SW 1271 (cell line): ENCODE measurements at regions not wholly inside any gene's neighbourhood (a gene's known extent, or its start where the extent isn't known, plus 50 kb on each side); places are given as distances from the start of the nearest gene placed in this dataset.
"Not testable (repeated sequence)": the region's sequence is repeated elsewhere in the genome, so short reads cannot be mapped to it uniquely, and the experiment has no call there.

Experiments used
- DNase-seq, 2 experiments: peaks; one replicate each; lab custom pipeline; 2025; lab: John Stamatoyannopoulos, UW

DNA sequence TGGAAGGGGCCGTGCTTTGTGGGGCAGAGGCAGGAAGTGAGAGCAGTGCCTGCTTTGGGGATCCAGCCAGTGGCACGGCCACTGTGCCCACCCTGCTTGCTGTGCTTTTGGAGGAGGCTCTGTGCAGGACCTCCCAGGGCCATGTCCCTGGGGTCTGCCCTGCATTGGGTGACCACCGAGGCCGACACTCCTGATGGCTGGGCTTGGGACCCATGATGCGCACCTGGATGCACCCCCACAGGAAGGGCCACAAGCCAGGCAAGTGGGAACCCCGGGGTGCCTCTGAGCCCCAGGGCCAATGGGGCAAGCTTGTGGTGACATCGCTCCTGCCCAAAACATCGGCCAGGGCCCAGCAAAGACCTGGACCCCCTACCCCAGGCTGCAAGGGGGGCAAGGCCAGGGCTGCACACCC lies 738.6 kb upstream of the GJE1 start:
- DNase-seq: no peak

- no peak for DNase-seq
Observed at GRCh38 chr6:141393405-141394124, 739.2 kb upstream of the GJE1 start.

DNA sequence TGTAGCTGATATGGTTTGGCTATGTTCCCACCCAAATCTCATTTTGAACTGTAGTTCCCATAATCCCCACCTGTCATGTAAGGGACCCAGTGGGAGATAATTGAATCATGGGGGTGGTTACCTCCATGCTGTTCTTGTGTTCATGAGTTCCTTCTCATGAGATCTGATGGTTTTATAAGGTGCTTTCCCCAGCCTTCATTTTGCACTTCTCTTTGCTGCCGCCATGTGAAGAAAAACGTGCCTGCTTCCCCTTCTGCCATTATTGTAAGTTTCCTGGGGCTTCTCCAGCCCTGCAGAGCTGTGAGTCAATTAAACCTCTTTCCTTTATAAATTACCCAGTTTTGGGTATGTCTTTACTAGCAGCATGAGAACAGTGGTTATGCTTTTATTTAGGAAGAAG lies 741.6 kb upstream of the GJE1 start:
- not testable (repeated sequence) for DNase-seq

DNA sequence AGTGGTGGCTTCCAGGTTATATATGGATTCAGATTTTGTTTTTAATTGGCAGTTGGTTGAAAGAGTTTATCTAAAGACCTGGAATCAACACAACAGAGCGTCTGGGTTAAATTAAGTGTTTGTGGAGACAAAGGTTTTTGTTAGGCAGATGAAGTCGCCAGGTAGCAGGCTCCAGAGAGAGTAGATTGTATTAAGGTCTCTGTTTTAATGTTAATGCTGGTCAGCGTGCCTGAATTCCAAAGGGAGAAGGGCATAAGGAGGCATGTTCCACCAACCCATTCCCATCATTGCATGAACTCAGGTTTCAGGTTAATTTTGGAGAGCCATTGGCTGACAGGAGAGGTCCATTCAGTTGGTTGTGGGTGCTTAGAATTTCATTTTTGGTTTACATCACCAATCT lies 744.1 kb upstream of the GJE1 start:
- no peak for DNase-seq

- no peak for DNase-seq
Observed at GRCh38 chr6:141370438-141370837, 762.3 kb upstream of the GJE1 start.

DNA sequence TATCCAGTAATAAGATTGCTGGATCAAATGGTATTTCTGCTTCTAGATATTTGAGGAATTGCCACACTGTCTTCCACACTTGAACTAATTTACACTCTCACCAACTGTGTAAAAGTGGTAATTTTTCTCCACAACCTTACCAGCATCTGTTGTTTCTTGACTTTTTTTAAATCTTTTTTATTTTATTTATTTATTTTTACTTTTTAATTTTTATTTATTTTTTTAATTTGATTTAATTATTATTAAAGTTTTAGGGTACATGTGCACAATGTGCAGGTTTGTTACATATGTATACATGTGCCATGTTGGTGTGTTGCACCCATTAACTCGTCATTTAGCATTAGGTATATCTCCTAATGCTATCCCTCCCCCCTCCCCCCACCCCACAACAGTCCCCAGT lies 765.9 kb upstream of the GJE1 start:
- DNase-seq: not testable (repeated sequence)

GRCh38 chr6:141364694-141365093 lies 768.0 kb upstream of the GJE1 start:
- no peak for DNase-seq

- no peak for DNase-seq
Observed at GRCh38 chr6:141364232-141364631, 768.5 kb upstream of the GJE1 start.

- DNase-seq: no peak
Observed at GRCh38 chr6:141361559-141361958, 771.2 kb upstream of the GJE1 start.

- no peak for DNase-seq
Observed at GRCh38 chr6:141359953-141360352, 772.8 kb upstream of the GJE1 start.

GRCh38 chr6:141354191-141354955 lies 778.4 kb upstream of the GJE1 start:
- DNase-seq: no peak

DNA sequence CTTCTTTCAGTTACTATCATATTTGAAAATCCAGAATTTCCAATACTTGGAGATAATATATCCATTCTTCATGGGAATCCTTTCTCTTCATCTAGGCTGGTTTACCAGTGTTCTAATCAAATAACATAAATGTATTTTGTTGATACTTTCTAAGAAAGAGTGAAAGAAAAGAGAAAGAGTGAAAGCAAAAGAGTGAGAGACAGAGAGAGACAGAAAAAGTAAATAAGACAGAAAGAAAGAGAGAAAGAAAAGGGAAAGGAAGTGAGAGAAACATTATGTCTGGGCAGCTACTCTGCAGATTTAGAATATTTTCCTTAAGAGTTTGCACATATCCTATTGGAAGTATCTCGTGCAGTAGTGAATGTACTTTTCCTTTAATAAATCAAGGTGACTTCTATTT lies 781.0 kb upstream of the GJE1 start:
- no peak for DNase-seq

DNA sequence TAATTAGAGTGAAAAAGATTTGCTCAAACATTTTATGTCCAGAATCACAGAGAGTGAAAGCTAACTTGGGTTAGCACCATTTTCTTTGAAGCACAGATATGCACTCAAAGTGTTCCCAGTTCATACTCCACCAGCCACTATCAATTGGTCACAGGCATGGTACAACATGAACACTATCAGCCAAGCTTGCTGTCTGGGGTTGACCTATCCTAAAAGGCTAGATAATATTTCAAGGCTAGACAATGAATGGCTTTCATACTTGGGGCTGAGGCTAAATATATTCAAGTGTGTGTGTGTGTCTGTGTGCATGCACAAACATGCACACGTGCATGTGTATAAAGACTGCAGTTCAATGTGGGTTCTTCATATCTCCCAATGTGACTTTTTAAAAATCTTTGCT lies 783.0 kb upstream of the GJE1 start:
- no peak for DNase-seq

GRCh38 chr6:141347906-141348492 lies 784.7 kb upstream of the GJE1 start:
- DNase-seq: no peak

DNA sequence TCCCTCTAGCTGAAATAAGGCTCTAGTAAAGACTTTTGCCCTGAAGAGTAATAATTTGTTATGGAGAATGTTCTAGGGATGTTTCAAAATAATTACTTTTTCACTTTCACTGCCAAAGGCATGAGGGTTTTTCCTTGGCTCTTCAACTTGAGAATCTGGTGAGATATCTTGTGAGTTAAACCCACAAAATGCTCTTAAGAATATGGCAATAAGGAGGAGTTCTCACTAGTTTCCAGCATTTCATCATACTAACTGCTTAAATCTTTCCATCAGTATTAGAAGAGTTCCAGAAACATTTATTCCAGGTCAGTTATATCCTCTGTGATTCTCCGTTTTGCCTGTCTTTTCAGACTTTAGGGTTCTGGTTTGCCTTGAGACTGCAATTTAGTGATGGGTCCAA lies 785.6 kb upstream of the GJE1 start:
- no peak for DNase-seq

DNA sequence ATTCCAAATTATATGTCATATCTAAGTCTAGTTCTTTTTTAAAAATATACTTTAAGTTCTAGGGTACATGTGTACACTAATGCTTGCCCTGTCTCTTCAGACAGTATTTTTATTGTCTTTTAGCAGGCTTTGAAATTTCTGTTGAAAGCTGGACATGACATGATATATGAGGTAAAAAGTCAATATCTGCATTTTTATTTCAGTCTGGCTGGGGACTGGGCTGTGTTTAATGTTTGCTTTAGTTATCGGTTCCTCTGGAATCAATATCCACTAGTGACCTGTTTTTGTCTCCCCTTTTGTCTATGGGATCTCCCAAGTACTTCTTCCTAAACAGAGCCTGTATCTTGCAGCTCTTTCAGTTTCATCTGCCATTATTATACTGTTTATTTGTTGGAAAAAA lies 786.2 kb upstream of the GJE1 start:
- no peak for DNase-seq

DNA sequence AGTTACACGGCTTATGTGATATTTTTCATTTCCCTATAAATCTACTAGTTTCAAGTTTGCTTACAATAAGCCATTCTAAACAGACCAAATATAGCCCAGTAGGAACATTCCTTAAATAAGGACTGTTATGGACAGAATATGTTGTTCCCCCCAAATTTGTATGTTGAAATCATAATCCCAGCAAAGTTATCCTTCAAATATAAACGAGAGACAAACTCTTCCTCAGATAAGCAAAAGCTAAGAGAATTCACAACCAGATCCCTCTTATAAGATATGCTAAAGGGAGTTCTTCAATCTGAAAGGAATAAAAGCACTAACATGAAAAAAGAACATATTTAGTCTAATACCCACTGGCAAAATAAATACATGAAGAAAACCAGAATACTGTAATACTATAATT lies 795.5 kb upstream of the GJE1 start:
- no peak for DNase-seq

- DNase-seq: no peak
Observed at GRCh38 chr6:141335477-141336273, 797.0 kb upstream of the GJE1 start.

DNA sequence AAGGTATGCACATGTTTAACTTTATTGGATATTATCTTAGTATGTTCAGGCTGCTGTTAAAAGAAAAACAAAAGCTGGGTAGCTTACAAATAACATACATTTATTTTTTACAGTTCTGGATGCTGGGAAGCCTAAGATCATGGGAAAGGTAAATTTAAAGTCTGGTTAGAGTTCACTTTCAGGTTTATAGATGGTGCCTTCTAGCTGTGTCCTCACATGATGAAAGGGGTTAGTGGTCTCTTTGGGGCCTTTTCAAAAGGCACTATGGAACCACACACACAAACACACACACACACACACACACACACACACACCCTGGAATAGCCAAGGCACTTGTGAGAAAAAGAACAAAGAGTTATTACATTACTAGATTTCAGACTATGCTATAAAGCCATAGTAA lies 805.8 kb upstream of the GJE1 start:
- DNase-seq: no peak

- DNase-seq: peak; percentile 90 to 94
Observed at GRCh38 chr6:141326426-141326825, 806.3 kb upstream of the GJE1 start.

- DNase-seq: no peak
Observed at GRCh38 chr6:141321493-141322347, 811.0 kb upstream of the GJE1 start.

- DNase-seq: no peak
Observed at GRCh38 chr6:141316236-141316635, 816.5 kb upstream of the GJE1 start.
